ENCODE measurements at regions not wholly inside any gene's neighbourhood (a gene's known extent, or its start where the extent isn't known, plus 50 kb on each side); places are given as distances from the start of the nearest gene placed in this dataset.
"Not testable (repeated sequence)": the region's sequence is repeated elsewhere in the genome, so short reads cannot be mapped to it uniquely, and the experiment has no call there.

- DNase-seq, result no peak
Observed at GRCh38 chr14:105880616-105881015, 354.2 kb downstream of the TMEM121 start.

GRCh38 chr14:105881021-105881930 is 354.9 kb downstream of the TMEM121 start:
- no peak for DNase-seq

GRCh38 chr14:105882011-105882410 is 355.6 kb downstream of the TMEM121 start:
- DNase-seq, result not testable (repeated sequence)

GRCh38 chr14:105882626-105883025 is 356.2 kb downstream of the TMEM121 start:
- DNase-seq, result no peak

- no peak for DNase-seq
Observed at GRCh38 chr14:105883066-105884005, 357.0 kb downstream of the TMEM121 start.

- DNase-seq, result not testable (repeated sequence)
Observed at GRCh38 chr14:105884192-105884807, 357.9 kb downstream of the TMEM121 start.

- no peak for DNase-seq
Observed at GRCh38 chr14:105884808-105885281, 358.5 kb downstream of the TMEM121 start.

- no peak for DNase-seq
Observed at GRCh38 chr14:105885561-105886320, 359.4 kb downstream of the TMEM121 start.

- DNase-seq, result not testable (repeated sequence)
Observed at GRCh38 chr14:105886791-105887191, 360.4 kb downstream of the TMEM121 start.

GRCh38 chr14:105887692-105888091 is 361.3 kb downstream of the TMEM121 start:
- DNase-seq, result no peak

GRCh38 chr14:105888151-105888550 is 361.8 kb downstream of the TMEM121 start:
- DNase-seq, result no peak

GRCh38 chr14:105888784-105889665 is 362.6 kb downstream of the TMEM121 start:
- DNase-seq, result no peak

GRCh38 chr14:105889666-105890473 is 363.5 kb downstream of the TMEM121 start:
- no peak for DNase-seq

- no peak for DNase-seq
Observed at GRCh38 chr14:105890474-105891220, 364.3 kb downstream of the TMEM121 start.

GRCh38 chr14:105891221-105891602 is 364.8 kb downstream of the TMEM121 start:
- no peak for DNase-seq

- DNase-seq, result no peak
Observed at GRCh38 chr14:105891631-105892452, 365.5 kb downstream of the TMEM121 start.

- not testable (repeated sequence) for DNase-seq
Observed at GRCh38 chr14:105892453-105893441, 366.4 kb downstream of the TMEM121 start.

Measured in NCI-H1930 (cell line).